Astrocyte (in vitro differentiated cells and primary cell): ENCODE measurements at regions not wholly inside any gene's neighbourhood (a gene's known extent, or its start where the extent isn't known, plus 50 kb on each side); places are given as distances from the start of the nearest gene placed in this dataset.

Experiments
- EZH2 ChIP-seq: IDR thresholded peaks from 2 replicates; pipeline ENCODE4 v1.6.1; 2012; ENCODE audit warnings: mild to moderate bottlenecking, low read length, inconsistent platforms; ENCODE audit not compliant: insufficient read depth
- TF ChIP-seq, protein P1 (sequence below): IDR thresholded peaks from 2 replicates; pipeline ENCODE4 v1.5.1; 2011; ENCODE audit warnings: low read depth, mild to moderate bottlenecking, inconsistent platforms, low read length, moderate library complexity; ENCODE audit not compliant: insufficient read depth

GRCh38 chr4:145293658-145294057 lies 113.3 kb upstream of the OTUD4 start:
- TF ChIP-seq, protein P1, sequence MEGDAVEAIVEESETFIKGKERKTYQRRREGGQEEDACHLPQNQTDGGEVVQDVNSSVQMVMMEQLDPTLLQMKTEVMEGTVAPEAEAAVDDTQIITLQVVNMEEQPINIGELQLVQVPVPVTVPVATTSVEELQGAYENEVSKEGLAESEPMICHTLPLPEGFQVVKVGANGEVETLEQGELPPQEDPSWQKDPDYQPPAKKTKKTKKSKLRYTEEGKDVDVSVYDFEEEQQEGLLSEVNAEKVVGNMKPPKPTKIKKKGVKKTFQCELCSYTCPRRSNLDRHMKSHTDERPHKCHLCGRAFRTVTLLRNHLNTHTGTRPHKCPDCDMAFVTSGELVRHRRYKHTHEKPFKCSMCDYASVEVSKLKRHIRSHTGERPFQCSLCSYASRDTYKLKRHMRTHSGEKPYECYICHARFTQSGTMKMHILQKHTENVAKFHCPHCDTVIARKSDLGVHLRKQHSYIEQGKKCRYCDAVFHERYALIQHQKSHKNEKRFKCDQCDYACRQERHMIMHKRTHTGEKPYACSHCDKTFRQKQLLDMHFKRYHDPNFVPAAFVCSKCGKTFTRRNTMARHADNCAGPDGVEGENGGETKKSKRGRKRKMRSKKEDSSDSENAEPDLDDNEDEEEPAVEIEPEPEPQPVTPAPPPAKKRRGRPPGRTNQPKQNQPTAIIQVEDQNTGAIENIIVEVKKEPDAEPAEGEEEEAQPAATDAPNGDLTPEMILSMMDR = no peak
- no peak for TF ChIP-seq EZH2
